ENCODE measurements at regions not wholly inside any gene's neighbourhood (a gene's known extent, or its start where the extent isn't known, plus 50 kb on each side); places are given as distances from the start of the nearest gene placed in this dataset.

DNA sequence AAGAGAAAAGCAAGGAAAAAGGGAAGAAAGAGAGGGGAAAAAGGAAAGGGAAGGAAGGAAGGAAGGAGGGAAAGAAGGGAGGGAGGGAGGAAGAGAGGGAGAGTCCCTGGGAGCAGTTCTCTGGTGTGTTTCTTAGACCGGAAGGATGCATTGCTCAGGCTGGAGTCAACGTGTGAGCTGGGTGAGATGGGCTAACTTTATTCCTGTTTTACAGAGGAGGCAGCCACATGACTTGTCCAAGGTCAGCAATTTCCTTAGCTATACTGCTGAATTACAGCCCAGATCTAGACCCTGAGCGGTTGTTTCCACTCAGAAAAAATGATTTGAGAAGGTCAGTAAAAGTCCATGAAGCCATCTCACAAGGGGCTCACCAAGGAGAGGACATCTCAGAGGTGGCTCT is 86.6 kb upstream of the APCDD1 start:
- intact Hi-C loops (cut with micrococcal nuclease; ENCODE audit: unreplicated experiment): no loop called here
- no peaks in the 10 kb centered on the region for H3K36me3 Mint-ChIP-seq (ENCODE audit: insufficient read depth, unreplicated experiment)
- H3K4me3 ChIP-seq (ENCODE audit: low read depth, low read length): no peak overlapping the region
- peak overlapping the region; percentile 30 for H3K27ac Mint-ChIP-seq (ENCODE audit: unreplicated experiment)
- TF ChIP-seq, protein P1, sequence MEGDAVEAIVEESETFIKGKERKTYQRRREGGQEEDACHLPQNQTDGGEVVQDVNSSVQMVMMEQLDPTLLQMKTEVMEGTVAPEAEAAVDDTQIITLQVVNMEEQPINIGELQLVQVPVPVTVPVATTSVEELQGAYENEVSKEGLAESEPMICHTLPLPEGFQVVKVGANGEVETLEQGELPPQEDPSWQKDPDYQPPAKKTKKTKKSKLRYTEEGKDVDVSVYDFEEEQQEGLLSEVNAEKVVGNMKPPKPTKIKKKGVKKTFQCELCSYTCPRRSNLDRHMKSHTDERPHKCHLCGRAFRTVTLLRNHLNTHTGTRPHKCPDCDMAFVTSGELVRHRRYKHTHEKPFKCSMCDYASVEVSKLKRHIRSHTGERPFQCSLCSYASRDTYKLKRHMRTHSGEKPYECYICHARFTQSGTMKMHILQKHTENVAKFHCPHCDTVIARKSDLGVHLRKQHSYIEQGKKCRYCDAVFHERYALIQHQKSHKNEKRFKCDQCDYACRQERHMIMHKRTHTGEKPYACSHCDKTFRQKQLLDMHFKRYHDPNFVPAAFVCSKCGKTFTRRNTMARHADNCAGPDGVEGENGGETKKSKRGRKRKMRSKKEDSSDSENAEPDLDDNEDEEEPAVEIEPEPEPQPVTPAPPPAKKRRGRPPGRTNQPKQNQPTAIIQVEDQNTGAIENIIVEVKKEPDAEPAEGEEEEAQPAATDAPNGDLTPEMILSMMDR (IDR thresholded peaks at IDR 0.05; ENCODE audit: insufficient read depth in 1 of 2, low read depth in 1 of 2, low read length in 1 of 2, severe bottlenecking in 1 of 2, unreplicated experiment in 1 of 2): no peak
- no peaks in the 10 kb centered on the region for H3K27me3 ChIP-seq (replicated peaks; ENCODE audit: control insufficient read depth, insufficient read depth, low read length)
- no peaks in the 10 kb centered on the region for H3K27me3 Mint-ChIP-seq (ENCODE audit: insufficient read depth, unreplicated experiment)
- DNase-seq: no peak
- H3K36me3 ChIP-seq (ENCODE audit: control insufficient read depth, insufficient read depth, low read length): no peaks in the 10 kb centered on the region
- peaks cover 25% of the 10 kb centered on the region for H3K4me1 Mint-ChIP-seq (ENCODE audit: low read depth, unreplicated experiment)
- POLR2A ChIA-PET: no interaction called here
- CTCF ChIA-PET: no interaction called here
- no peaks in the 10 kb centered on the region for H3K9me3 Mint-ChIP-seq (ENCODE audit: unreplicated experiment)
- no peaks in the 10 kb centered on the region for H3K9me3 ChIP-seq
- peaks cover 12% of the 10 kb centered on the region for H3K4me1 ChIP-seq
- H3K4me3 Mint-ChIP-seq (ENCODE audit: unreplicated experiment): no peak overlapping the region
- BruUV-seq (replicated peaks): no TSS peak

DNA sequence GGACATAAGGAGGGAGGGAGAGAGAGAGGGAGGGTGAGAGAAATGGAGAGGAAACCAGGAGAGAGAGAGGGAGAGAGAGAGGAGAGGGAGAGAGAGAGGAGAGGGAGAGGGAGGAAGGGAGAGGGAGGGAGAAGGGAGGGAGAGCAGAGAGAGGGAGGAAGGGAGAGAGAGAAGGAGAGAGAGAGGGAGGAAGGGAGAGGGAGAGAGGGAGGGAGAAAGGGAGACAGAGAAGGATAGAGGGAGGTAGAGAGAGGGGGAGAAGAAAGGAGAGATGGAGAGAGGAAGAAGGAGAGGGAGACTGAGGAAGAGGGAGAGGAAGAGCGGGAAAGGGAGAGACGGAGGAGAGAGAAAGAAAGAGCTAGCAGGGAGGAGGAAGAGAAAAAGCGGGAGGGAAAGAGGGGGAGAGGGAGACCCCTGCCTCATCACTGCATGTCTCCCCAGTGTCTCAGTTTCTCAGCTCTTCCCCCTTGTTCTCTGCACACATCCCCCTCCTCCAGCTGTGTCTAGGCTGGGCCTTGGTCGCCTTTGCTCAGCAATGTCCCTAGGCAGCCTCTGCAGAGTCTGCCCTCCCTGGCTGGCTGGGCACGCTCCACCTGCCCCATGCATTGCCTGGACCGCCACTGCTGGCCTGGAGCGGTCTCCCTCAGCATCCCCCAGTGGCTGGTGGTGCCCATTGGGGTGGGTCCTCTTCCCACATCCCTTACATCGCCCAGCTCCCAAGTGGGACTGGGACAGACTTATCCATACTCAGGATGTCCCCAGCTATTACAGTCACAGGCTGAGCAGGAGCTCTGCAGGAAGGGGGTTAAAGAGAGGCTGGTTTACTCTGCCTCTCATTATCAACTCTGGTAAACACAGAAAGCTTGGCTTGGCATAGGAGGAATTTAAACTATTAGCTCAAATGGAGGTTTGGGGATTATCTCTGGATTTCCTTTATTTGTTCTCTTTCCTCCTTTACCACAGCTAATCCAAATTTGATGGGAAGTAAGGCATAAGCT is 85.7 kb upstream of the APCDD1 start:
- Histone ChIP-seq H3K4me1 (peaks cover 12% of the 10 kb centered on the region), H3K36me3 (ENCODE audit: control insufficient read depth, insufficient read depth, low read length) (no peaks in the 10 kb centered on the region), H3K27me3 (replicated peaks; ENCODE audit: control insufficient read depth, insufficient read depth, low read length) (no peaks in the 10 kb centered on the region), H3K4me3 (ENCODE audit: low read depth, low read length) (no peak overlapping the region), H3K9me3 (no peaks in the 10 kb centered on the region)
- no peaks in the 10 kb centered on the region for H3K27me3 Mint-ChIP-seq (ENCODE audit: insufficient read depth, unreplicated experiment)
- no peaks in the 10 kb centered on the region for H3K36me3 Mint-ChIP-seq (ENCODE audit: insufficient read depth, unreplicated experiment)
- POLR2A ChIA-PET: interaction anchor here (1.2 kb wide), 1 partner anchor 15 kb away, joined by 4 read pairs; no protein-coding TSS in a partner anchor
- TF ChIP-seq, protein P1 (IDR thresholded peaks at IDR 0.05; ENCODE audit: insufficient read depth in 1 of 2, low read depth in 1 of 2, low read length in 1 of 2, severe bottlenecking in 1 of 2, unreplicated experiment in 1 of 2): no peak
- intact Hi-C loops (cut with micrococcal nuclease; ENCODE audit: unreplicated experiment): no loop called here
- CTCF ChIA-PET: interaction anchor here (0.6 to 1.1 kb wide), 2 partner anchors 18 to 362 kb away, joined by 3 read pairs; no protein-coding TSS in a partner anchor
- no peak overlapping the region for H3K4me3 Mint-ChIP-seq (ENCODE audit: unreplicated experiment)
- DNase-seq: peak in 1 of 2 experiments; percentile 27
- peaks cover 25% of the 10 kb centered on the region for H3K4me1 Mint-ChIP-seq (ENCODE audit: low read depth, unreplicated experiment)
- peak overlapping the region; percentile 51 for H3K27ac Mint-ChIP-seq (ENCODE audit: unreplicated experiment)
- H3K9me3 Mint-ChIP-seq (ENCODE audit: unreplicated experiment): no peaks in the 10 kb centered on the region
- BruUV-seq (replicated peaks): no TSS peak

- no peak for DNase-seq
- ChIA-PET POLR2A (no interaction called here), CTCF (no interaction called here)
- Histone ChIP-seq H3K36me3 (ENCODE audit: control insufficient read depth, insufficient read depth, low read length) (no peaks in the 10 kb centered on the region), H3K27me3 (replicated peaks; ENCODE audit: control insufficient read depth, insufficient read depth, low read length) (no peaks in the 10 kb centered on the region), H3K4me1 (peaks cover 12% of the 10 kb centered on the region), H3K9me3 (no peaks in the 10 kb centered on the region), H3K4me3 (ENCODE audit: low read depth, low read length) (no peak overlapping the region)
- peaks cover 25% of the 10 kb centered on the region for H3K4me1 Mint-ChIP-seq (ENCODE audit: low read depth, unreplicated experiment)
- H3K9me3 Mint-ChIP-seq (ENCODE audit: unreplicated experiment): no peaks in the 10 kb centered on the region
- H3K27me3 Mint-ChIP-seq (ENCODE audit: insufficient read depth, unreplicated experiment): no peaks in the 10 kb centered on the region
- H3K36me3 Mint-ChIP-seq (ENCODE audit: insufficient read depth, unreplicated experiment): no peaks in the 10 kb centered on the region
- H3K4me3 Mint-ChIP-seq (ENCODE audit: unreplicated experiment): no peak overlapping the region
- BruUV-seq (replicated peaks): no TSS peak
- intact Hi-C loops (cut with micrococcal nuclease; ENCODE audit: unreplicated experiment): no loop called here
- TF ChIP-seq, protein P1 (IDR thresholded peaks at IDR 0.05; ENCODE audit: insufficient read depth in 1 of 2, low read depth in 1 of 2, low read length in 1 of 2, severe bottlenecking in 1 of 2, unreplicated experiment in 1 of 2): no peak
- no peak overlapping the region for H3K27ac Mint-ChIP-seq (ENCODE audit: unreplicated experiment)
These were observed 83.7 kb upstream of the APCDD1 start for GRCh38 chr18:10370716-10371115.
